Tibial nerve (tissue), 4 donors: ENCODE measurements at regions not wholly inside any gene's neighbourhood (a gene's known extent, or its start where the extent isn't known, plus 50 kb on each side); places are given as distances from the start of the nearest gene placed in this dataset.

Experiments used
- DNase-seq, 2 donors: peaks; one replicate each; pipeline ENCODE4 v3.0.0-alpha.2; 2019; ENCODE audit warnings: low spot score in 2 of 2
- H3K27ac ChIP-seq, 4 donors: fragments of 200-600 bp; sonication (generic) in 3 of 4; one replicate each; pipeline ENCODE4 v1.5.1; 2017 to 2019; ENCODE audit warnings: mild to moderate bottlenecking in 1 of 4
- H3K27me3 ChIP-seq, 2 donors: fragments of 200-600 bp; sonication (generic) in 1 of 2; one replicate each; pipeline versions ENCODE4 v1.5.1 to v1.6.0; 2017 to 2019
- H3K36me3 ChIP-seq, 3 donors: fragments of 200-600 bp; sonication (generic); one replicate each; pipeline ENCODE4 v1.5.1; 2018 to 2019
- H3K4me1 ChIP-seq, 4 donors: fragments of 200-600 bp; sonication (generic) in 3 of 4; one replicate each; pipeline ENCODE4 v1.5.1; 2017 to 2019
- H3K4me3 ChIP-seq, 4 donors: fragments of 200-600 bp; sonication (generic) in 3 of 4; one replicate each; pipeline ENCODE4 v1.5.1; 2017 to 2019; ENCODE audit warnings: mild to moderate bottlenecking in 1 of 4, moderate library complexity in 1 of 4
- H3K9me3 ChIP-seq, 4 donors: fragments of 200-600 bp; sonication (generic) in 3 of 4; one replicate each; pipeline ENCODE4 v1.5.1; 2017 to 2019
- EP300 ChIP-seq, 2 donors: sonication (generic); formaldehyde crosslinking; IDR thresholded peaks; one replicate each; pipeline ENCODE4 v1.6.1; 2017; ENCODE audit warnings: antibody characterized with exemption in 2 of 2, mild to moderate bottlenecking in 1 of 2
- POLR2A ChIP-seq, 2 donors: fragments of 450-650 bp; IDR thresholded peaks; one replicate each; pipeline ENCODE4 v1.6.1; 2017; ENCODE audit warnings: antibody characterized with exemption in 2 of 2, mild to moderate bottlenecking in 2 of 2, moderate library complexity in 2 of 2
- WGBS, 2 donors: methylation state at CpG; one replicate each; pipeline ENCODE4 v1.1.5; 2018; 5-methylcytosine and 5-hydroxymethylcytosine counted together
- TF ChIP-seq, protein P1 (sequence below), 5 experiments: fragments of 200-600 bp in 3 of 5; fragments of 450-650 bp in 2 of 5; sonication (generic) in 3 of 5; IDR thresholded peaks; one replicate each; pipeline ENCODE4 v1.5.1; 2016 to 2019; ENCODE audit warnings: antibody characterized with exemption in 5 of 5, mild to moderate bottlenecking in 3 of 5, moderate library complexity in 2 of 5

GRCh38 chr2:117679952-117680351 lies 134.5 kb upstream of the DDX18 start:
- no peak overlapping the region for H3K27ac ChIP-seq
- 83 to 89% methylated on average over 1 of the region's 1 CpG for WGBS, 2 donors
- H3K9me3 ChIP-seq, result no peaks in the 10 kb centered on the region
- DNase-seq, result no peak
- H3K36me3 ChIP-seq, result no peaks in the 10 kb centered on the region
- H3K4me3 ChIP-seq, result no peak overlapping the region
- no peaks in the 10 kb centered on the region for H3K4me1 ChIP-seq
- TF ChIP-seq EP300 (IDR thresholded peaks at IDR 0.05) (no peak), POLR2A (IDR thresholded peaks at IDR 0.05) (no peak)
- TF ChIP-seq, protein P1, sequence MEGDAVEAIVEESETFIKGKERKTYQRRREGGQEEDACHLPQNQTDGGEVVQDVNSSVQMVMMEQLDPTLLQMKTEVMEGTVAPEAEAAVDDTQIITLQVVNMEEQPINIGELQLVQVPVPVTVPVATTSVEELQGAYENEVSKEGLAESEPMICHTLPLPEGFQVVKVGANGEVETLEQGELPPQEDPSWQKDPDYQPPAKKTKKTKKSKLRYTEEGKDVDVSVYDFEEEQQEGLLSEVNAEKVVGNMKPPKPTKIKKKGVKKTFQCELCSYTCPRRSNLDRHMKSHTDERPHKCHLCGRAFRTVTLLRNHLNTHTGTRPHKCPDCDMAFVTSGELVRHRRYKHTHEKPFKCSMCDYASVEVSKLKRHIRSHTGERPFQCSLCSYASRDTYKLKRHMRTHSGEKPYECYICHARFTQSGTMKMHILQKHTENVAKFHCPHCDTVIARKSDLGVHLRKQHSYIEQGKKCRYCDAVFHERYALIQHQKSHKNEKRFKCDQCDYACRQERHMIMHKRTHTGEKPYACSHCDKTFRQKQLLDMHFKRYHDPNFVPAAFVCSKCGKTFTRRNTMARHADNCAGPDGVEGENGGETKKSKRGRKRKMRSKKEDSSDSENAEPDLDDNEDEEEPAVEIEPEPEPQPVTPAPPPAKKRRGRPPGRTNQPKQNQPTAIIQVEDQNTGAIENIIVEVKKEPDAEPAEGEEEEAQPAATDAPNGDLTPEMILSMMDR (IDR thresholded peaks at IDR 0.05), result no peak
- no peaks in the 10 kb centered on the region for H3K27me3 ChIP-seq

DNA sequence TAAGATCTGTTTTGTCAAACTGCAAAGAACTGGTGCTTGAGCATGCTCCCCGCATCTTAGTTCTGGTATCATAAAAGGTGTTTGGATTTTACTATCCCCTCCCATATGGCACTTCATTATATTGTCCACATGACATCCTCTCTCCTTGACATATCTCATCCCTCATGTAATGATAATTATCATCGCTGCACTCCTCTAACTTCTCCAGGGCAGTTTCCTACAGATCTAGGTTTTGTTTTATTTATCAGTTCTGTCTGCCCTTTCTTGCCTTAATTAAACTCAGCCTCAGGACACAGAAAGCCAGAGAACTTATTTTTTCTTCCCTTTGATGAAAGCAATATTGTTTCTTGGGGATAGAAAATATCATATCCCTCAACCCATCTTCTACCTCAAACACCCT lies 129.6 kb upstream of the DDX18 start:
- Histone ChIP-seq H3K27ac (no peak overlapping the region), H3K4me3 (no peak overlapping the region), H3K27me3 (no peaks in the 10 kb centered on the region), H3K4me1 (no peaks in the 10 kb centered on the region), H3K36me3 (no peaks in the 10 kb centered on the region), H3K9me3 (no peaks in the 10 kb centered on the region)
- no peak for DNase-seq
- WGBS, 2 donors, result 68 to 82% methylated on average over 2 of the region's 2 CpGs
- TF ChIP-seq, protein P1 (IDR thresholded peaks at IDR 0.05), result no peak
- no peak for TF ChIP-seq EP300 (IDR thresholded peaks at IDR 0.05)

GRCh38 chr2:117686699-117687098 lies 127.8 kb upstream of the DDX18 start:
- no peaks in the 10 kb centered on the region for H3K4me1 ChIP-seq
- no peaks in the 10 kb centered on the region for H3K36me3 ChIP-seq
- H3K4me3 ChIP-seq, result no peak overlapping the region
- no peaks in the 10 kb centered on the region for H3K27me3 ChIP-seq
- no peak for DNase-seq
- no peak for TF ChIP-seq POLR2A (IDR thresholded peaks at IDR 0.05)
- no peak for TF ChIP-seq EP300 (IDR thresholded peaks at IDR 0.05)
- TF ChIP-seq, protein P1 (IDR thresholded peaks at IDR 0.05), result no peak
- no peak overlapping the region for H3K27ac ChIP-seq
- no peaks in the 10 kb centered on the region for H3K9me3 ChIP-seq
- 73 to 75% methylated on average over 1 of the region's 1 CpG for WGBS, 2 donors

GRCh38 chr2:117691595-117691994 lies 122.9 kb upstream of the DDX18 start:
- H3K27me3 ChIP-seq, result no peaks in the 10 kb centered on the region
- no peak overlapping the region for H3K27ac ChIP-seq
- DNase-seq, result no peak
- H3K36me3 ChIP-seq, result no peaks in the 10 kb centered on the region
- H3K9me3 ChIP-seq, result no peaks in the 10 kb centered on the region
- no peak overlapping the region for H3K4me3 ChIP-seq
- no peaks in the 10 kb centered on the region for H3K4me1 ChIP-seq
- 42 to 46% methylated on average over 2 of the region's 2 CpGs for WGBS, 2 donors
- TF ChIP-seq, protein P1 (IDR thresholded peaks at IDR 0.05), result no peak
- no peak for TF ChIP-seq POLR2A (IDR thresholded peaks at IDR 0.05)
- TF ChIP-seq EP300 (IDR thresholded peaks at IDR 0.05), result no peak

GRCh38 chr2:117692001-117692763 lies 122.3 kb upstream of the DDX18 start:
- no peak for TF ChIP-seq EP300 (IDR thresholded peaks at IDR 0.05)
- TF ChIP-seq, protein P1 (IDR thresholded peaks at IDR 0.05), result no peak
- TF ChIP-seq POLR2A (IDR thresholded peaks at IDR 0.05), result no peak
- WGBS, 2 donors, result 45 to 48% methylated on average over 5 of the region's 5 CpGs
- Histone ChIP-seq H3K27ac (no peak overlapping the region), H3K9me3 (no peaks in the 10 kb centered on the region), H3K4me1 (no peaks in the 10 kb centered on the region), H3K4me3 (no peak overlapping the region), H3K27me3 (no peaks in the 10 kb centered on the region), H3K36me3 (no peaks in the 10 kb centered on the region)
- DNase-seq, result no peak
